KMS-11 (cell line): ENCODE measurements at regions not wholly inside any gene's neighbourhood (a gene's known extent, or its start where the extent isn't known, plus 50 kb on each side); places are given as distances from the start of the nearest gene placed in this dataset.

Experiments
- H2AFZ ChIP-seq: fragments of 200-600 bp; sonication (generic); 2 replicates; pipeline ENCODE4 v1.6.1; 2016; ENCODE audit warnings: antibody characterized with exemption, mixed run types, low read depth
- H3K27ac ChIP-seq: fragments of 200-600 bp; sonication (generic); 2 replicates; pipeline ENCODE4 v1.6.1; 2016; ENCODE audit warnings: mild to moderate bottlenecking, mixed run types
- H3K27me3 ChIP-seq: fragments of 200-600 bp; sonication (generic); 2 replicates; pipeline ENCODE4 v1.6.1; 2017; ENCODE audit warnings: mild to moderate bottlenecking, low read depth, mixed run types, moderate library complexity; ENCODE audit not compliant: insufficient read depth
- H3K36me3 ChIP-seq: fragments of 200-600 bp; sonication (generic); 2 replicates; pipeline ENCODE4 v1.6.1; 2017; ENCODE audit warnings: mild to moderate bottlenecking, mixed run types; ENCODE audit not compliant: insufficient read depth
- H3K4me1 ChIP-seq: fragments of 200-600 bp; sonication (generic); 2 replicates; pipeline ENCODE4 v1.6.1; 2016; ENCODE audit warnings: mild to moderate bottlenecking, low read depth, mixed run types; ENCODE audit not compliant: poor library complexity, severe bottlenecking
- H3K4me2 ChIP-seq: fragments of 200-600 bp; sonication (generic); 2 replicates; pipeline ENCODE4 v1.7.0; 2016; ENCODE audit warnings: mild to moderate bottlenecking, mixed run types
- H3K4me3 ChIP-seq: fragments of 200-600 bp; sonication (generic); IDR thresholded peaks from 2 replicates; pipeline ENCODE4 v1.6.1; 2017; ENCODE audit warnings: low read depth, low read length, mixed read lengths; ENCODE audit not compliant: insufficient read depth
- H3K79me2 ChIP-seq: fragments of 200-600 bp; sonication (generic); 2 replicates; pipeline ENCODE4 v1.6.1; 2016; ENCODE audit warnings: low read depth, mixed run types; ENCODE audit not compliant: insufficient read depth
- H3K9ac ChIP-seq: fragments of 200-600 bp; sonication (generic); 2 replicates; pipeline ENCODE4 v1.6.1; 2016; ENCODE audit warnings: mild to moderate bottlenecking, mixed run types
- H4K20me1 ChIP-seq: fragments of 200-600 bp; sonication (generic); 2 replicates; pipeline ENCODE4 v1.6.1; 2016; ENCODE audit warnings: mild to moderate bottlenecking, mixed run types; ENCODE audit not compliant: insufficient read depth
- TF ChIP-seq, protein P1 (sequence below): fragments of 200-600 bp; sonication (generic); conservative IDR thresholded peaks from 2 replicates; pipeline ENCODE4 v1.6.1; 2017; ENCODE audit warnings: low read depth, mild to moderate bottlenecking, antibody characterized with exemption, low read length, moderate library complexity, mixed read lengths

DNA sequence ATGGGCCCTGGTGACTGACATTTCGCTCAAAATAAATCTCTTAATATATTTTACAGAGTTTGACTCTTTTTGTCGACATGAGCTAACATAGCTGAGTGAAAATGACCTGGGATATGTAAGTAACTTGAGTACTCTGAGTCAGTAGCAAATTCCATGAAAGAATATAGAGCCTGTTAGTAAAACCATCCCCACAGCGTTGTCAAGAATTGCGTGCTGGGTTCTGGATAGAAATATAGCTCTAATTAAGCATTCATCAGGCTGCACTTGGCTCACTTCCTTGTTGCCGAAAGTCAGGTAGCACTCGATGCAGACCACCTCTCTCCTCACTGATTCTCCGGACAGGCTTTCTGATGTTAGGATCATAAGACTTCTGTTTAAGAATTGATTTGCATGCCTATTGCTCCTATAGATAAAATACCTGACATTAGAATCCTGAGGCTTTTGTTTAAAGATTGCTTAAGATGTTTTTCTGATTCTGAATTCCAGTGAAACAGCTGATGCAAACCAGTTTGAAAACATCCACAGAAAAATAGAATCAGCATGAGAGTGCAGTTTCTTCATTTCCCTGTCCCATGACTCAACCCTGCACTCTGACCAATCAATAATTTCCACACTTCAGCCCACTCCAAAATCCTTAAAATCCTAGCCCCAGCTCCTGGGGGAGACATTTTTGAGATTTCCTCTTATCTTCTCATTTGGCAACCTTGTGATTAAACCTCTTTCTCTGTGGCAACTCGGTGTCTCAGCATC is 310.6 kb downstream of the DIRAS2 start:
- H3K9ac ChIP-seq = no peak overlapping the region
- H3K4me1 ChIP-seq = no peaks in the 10 kb centered on the region
- no peak overlapping the region for H3K27ac ChIP-seq
- no peaks in the 10 kb centered on the region for H3K36me3 ChIP-seq
- TF ChIP-seq, protein P1, sequence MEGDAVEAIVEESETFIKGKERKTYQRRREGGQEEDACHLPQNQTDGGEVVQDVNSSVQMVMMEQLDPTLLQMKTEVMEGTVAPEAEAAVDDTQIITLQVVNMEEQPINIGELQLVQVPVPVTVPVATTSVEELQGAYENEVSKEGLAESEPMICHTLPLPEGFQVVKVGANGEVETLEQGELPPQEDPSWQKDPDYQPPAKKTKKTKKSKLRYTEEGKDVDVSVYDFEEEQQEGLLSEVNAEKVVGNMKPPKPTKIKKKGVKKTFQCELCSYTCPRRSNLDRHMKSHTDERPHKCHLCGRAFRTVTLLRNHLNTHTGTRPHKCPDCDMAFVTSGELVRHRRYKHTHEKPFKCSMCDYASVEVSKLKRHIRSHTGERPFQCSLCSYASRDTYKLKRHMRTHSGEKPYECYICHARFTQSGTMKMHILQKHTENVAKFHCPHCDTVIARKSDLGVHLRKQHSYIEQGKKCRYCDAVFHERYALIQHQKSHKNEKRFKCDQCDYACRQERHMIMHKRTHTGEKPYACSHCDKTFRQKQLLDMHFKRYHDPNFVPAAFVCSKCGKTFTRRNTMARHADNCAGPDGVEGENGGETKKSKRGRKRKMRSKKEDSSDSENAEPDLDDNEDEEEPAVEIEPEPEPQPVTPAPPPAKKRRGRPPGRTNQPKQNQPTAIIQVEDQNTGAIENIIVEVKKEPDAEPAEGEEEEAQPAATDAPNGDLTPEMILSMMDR = no peak
- no peak overlapping the region for H3K4me2 ChIP-seq
- no peaks in the 10 kb centered on the region for H3K79me2 ChIP-seq
- no peak overlapping the region for H3K4me3 ChIP-seq
- H3K27me3 ChIP-seq = no peaks in the 10 kb centered on the region
- H2AFZ ChIP-seq = no peak overlapping the region
- H4K20me1 ChIP-seq = no peaks in the 10 kb centered on the region

DNA sequence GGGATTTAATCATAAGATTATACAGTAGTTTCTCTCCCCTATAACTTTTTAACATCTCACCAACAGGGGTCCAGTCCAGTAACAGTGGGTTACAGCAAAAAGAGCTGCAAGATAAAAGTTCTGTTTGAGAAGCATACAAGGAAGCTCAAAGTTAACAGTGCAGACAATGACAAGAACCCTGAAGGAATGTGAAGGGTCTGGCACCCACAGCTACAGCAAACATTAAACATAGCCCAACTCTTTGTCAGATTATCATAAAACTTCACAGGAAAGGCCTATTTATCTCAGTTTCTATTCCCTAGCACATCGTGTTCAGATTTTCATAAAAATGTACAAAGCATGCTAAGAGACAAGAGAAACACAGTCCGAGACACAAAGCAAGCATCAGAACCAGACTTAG is 309.4 kb downstream of the DIRAS2 start:
- no peaks in the 10 kb centered on the region for H4K20me1 ChIP-seq
- H3K27ac ChIP-seq = no peak overlapping the region
- H3K4me1 ChIP-seq = no peaks in the 10 kb centered on the region
- no peaks in the 10 kb centered on the region for H3K27me3 ChIP-seq
- H3K36me3 ChIP-seq = no peaks in the 10 kb centered on the region
- H2AFZ ChIP-seq = no peak overlapping the region
- H3K4me3 ChIP-seq = no peak overlapping the region
- TF ChIP-seq, protein P1 = no peak
- no peak overlapping the region for H3K4me2 ChIP-seq
- H3K9ac ChIP-seq = no peak overlapping the region
- no peaks in the 10 kb centered on the region for H3K79me2 ChIP-seq

DNA sequence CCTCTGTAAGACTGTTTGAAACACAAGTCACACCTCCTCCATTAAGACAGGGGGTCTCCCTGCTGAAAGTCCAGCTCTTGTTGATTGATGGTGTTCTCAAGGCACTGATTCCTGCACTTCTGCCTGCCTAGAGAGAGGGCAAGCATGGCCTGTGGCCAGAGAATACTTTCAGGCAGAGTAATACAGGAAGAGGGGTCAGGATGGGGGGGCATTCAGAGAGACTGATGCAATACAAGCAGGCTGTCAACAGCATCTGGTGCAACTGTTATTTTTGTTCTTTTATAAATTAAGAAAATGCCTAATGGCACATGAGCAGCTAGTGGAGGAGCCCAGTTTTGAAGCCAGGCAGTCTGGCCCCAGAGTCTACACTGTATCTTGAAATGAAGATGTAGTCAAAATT is 302.2 kb downstream of the DIRAS2 start:
- no peak overlapping the region for H2AFZ ChIP-seq
- H3K9ac ChIP-seq = no peak overlapping the region
- no peaks in the 10 kb centered on the region for H3K4me1 ChIP-seq
- H3K4me3 ChIP-seq = no peak overlapping the region
- no peak overlapping the region for H3K4me2 ChIP-seq
- H3K79me2 ChIP-seq = no peaks in the 10 kb centered on the region
- no peaks in the 10 kb centered on the region for H4K20me1 ChIP-seq
- no peaks in the 10 kb centered on the region for H3K36me3 ChIP-seq
- H3K27ac ChIP-seq = no peak overlapping the region
- no peaks in the 10 kb centered on the region for H3K27me3 ChIP-seq
- TF ChIP-seq, protein P1 = no peak

DNA sequence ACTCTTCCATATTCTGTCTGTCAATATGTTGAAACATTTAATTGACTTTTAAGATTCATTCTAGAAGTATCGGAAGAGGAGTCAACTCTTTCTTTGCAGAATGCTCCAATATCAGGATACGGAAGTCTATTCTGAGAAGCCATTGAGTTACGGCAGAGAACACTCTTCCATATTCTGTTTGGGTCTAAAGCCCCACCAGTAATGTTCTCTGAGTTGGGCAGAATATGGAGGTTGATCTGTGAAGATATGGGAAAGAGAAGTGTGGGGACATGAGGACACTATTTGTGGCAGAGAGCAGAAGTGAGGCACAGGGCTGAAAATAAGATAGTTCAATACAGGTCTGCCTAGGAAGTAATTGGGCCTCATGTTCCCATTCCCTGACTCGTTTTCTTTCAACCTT is 300.0 kb downstream of the DIRAS2 start:
- no peak overlapping the region for H3K4me2 ChIP-seq
- H3K36me3 ChIP-seq = no peaks in the 10 kb centered on the region
- no peak overlapping the region for H2AFZ ChIP-seq
- H3K9ac ChIP-seq = no peak overlapping the region
- no peak overlapping the region for H3K27ac ChIP-seq
- H4K20me1 ChIP-seq = no peaks in the 10 kb centered on the region
- no peaks in the 10 kb centered on the region for H3K4me1 ChIP-seq
- no peaks in the 10 kb centered on the region for H3K79me2 ChIP-seq
- H3K27me3 ChIP-seq = no peaks in the 10 kb centered on the region
- TF ChIP-seq, protein P1 = no peak
- H3K4me3 ChIP-seq = no peak overlapping the region
